ENCODE measurements at regions not wholly inside any gene's neighbourhood (a gene's known extent, or its start where the extent isn't known, plus 50 kb on each side); places are given as distances from the start of the nearest gene placed in this dataset.

GRCh38 chrX:45537936-45538335 lies 337.3 kb upstream of the DIPK2B start:
- Histone ChIP-seq H3K27ac (ENCODE audit: low read depth, low read length) (no peak overlapping the region), H3K27me3 (ENCODE audit: control insufficient read depth in 1 of 2, insufficient read depth in 2 of 2, low read length in 2 of 2) (no peaks in the 10 kb centered on the region), H3K9me3 (ENCODE audit: control insufficient read depth in 1 of 2, low read length in 2 of 2) (no peaks in the 10 kb centered on the region), H3K4me1 (ENCODE audit: control insufficient read depth in 1 of 2, insufficient read depth in 2 of 2, low read length in 2 of 2) (no peaks in the 10 kb centered on the region), H3K4me3 (ENCODE audit: low read depth in 1 of 2, low read length in 2 of 2) (no peak overlapping the region), H3K36me3 (ENCODE audit: control insufficient read depth in 1 of 2, insufficient read depth in 2 of 2, low read length in 2 of 2) (no peaks in the 10 kb centered on the region), H3K9ac (ENCODE audit: low read depth in 1 of 2, low read length in 2 of 2) (no peak overlapping the region)

DNA sequence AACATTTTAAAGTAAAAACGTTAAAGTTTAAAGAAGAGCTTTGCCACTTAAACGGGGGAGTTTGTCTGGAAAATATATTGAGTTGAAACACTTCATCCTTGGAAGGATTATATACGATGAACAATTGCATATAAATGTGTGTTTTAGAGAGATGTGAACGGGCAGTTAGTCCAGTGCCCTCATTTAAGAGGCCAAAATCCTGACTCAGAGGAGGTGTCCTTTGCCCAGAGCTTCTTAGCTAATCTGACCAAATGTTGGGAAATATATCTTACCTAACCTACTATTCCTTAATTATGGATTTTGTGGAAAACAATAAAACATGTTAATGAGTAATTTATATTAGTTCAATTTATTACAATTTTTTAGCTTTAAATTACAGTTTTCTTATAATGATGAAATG lies 327.2 kb upstream of the DIPK2B start:
- no peaks in the 10 kb centered on the region for H3K4me1 ChIP-seq (ENCODE audit: control insufficient read depth in 1 of 2, insufficient read depth in 2 of 2, low read length in 2 of 2)
- H3K27ac ChIP-seq (ENCODE audit: low read depth, low read length), result no peak overlapping the region
- no peak overlapping the region for H3K4me3 ChIP-seq (ENCODE audit: low read depth in 1 of 2, low read length in 2 of 2)
- H3K9ac ChIP-seq (ENCODE audit: low read depth in 1 of 2, low read length in 2 of 2), result no peak overlapping the region
- no peaks in the 10 kb centered on the region for H3K9me3 ChIP-seq (ENCODE audit: control insufficient read depth in 1 of 2, low read length in 2 of 2)
- no peaks in the 10 kb centered on the region for H3K27me3 ChIP-seq (ENCODE audit: control insufficient read depth in 1 of 2, insufficient read depth in 2 of 2, low read length in 2 of 2)
- no peaks in the 10 kb centered on the region for H3K36me3 ChIP-seq (ENCODE audit: control insufficient read depth in 1 of 2, insufficient read depth in 2 of 2, low read length in 2 of 2)

GRCh38 chrX:45524805-45525204 lies 324.1 kb upstream of the DIPK2B start:
- Histone ChIP-seq H3K27ac (ENCODE audit: low read depth, low read length) (no peak overlapping the region), H3K27me3 (ENCODE audit: control insufficient read depth in 1 of 2, insufficient read depth in 2 of 2, low read length in 2 of 2) (no peaks in the 10 kb centered on the region), H3K9ac (ENCODE audit: low read depth in 1 of 2, low read length in 2 of 2) (no peak overlapping the region), H3K4me3 (ENCODE audit: low read depth in 1 of 2, low read length in 2 of 2) (no peak overlapping the region), H3K9me3 (ENCODE audit: control insufficient read depth in 1 of 2, low read length in 2 of 2) (no peaks in the 10 kb centered on the region), H3K36me3 (ENCODE audit: control insufficient read depth in 1 of 2, insufficient read depth in 2 of 2, low read length in 2 of 2) (no peaks in the 10 kb centered on the region), H3K4me1 (ENCODE audit: control insufficient read depth in 1 of 2, insufficient read depth in 2 of 2, low read length in 2 of 2) (no peaks in the 10 kb centered on the region)

DNA sequence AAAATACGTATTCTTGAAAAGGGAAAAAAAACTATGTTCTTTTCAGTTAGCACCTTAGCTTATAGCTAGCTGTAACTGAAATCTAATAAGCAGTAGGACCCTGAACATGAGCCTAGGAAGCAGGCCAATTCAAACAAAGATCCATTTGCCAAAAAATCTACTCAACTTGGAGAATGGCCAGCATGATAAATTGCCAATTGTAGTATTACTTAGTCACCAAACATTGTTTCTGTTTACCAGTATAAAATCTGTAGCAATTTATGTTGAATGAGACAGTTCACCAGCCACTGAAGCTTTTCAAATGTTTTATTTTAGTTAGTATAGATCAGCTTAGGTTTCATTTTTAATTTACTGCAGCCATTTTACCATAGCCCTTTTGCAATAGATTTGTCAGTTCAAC lies 323.6 kb upstream of the DIPK2B start:
- Histone ChIP-seq H3K4me3 (ENCODE audit: low read depth in 1 of 2, low read length in 2 of 2) (no peak overlapping the region), H3K27me3 (ENCODE audit: control insufficient read depth in 1 of 2, insufficient read depth in 2 of 2, low read length in 2 of 2) (no peaks in the 10 kb centered on the region), H3K9me3 (ENCODE audit: control insufficient read depth in 1 of 2, low read length in 2 of 2) (no peaks in the 10 kb centered on the region), H3K4me1 (ENCODE audit: control insufficient read depth in 1 of 2, insufficient read depth in 2 of 2, low read length in 2 of 2) (no peaks in the 10 kb centered on the region), H3K27ac (ENCODE audit: low read depth, low read length) (no peak overlapping the region), H3K9ac (ENCODE audit: low read depth in 1 of 2, low read length in 2 of 2) (no peak overlapping the region), H3K36me3 (ENCODE audit: control insufficient read depth in 1 of 2, insufficient read depth in 2 of 2, low read length in 2 of 2) (no peaks in the 10 kb centered on the region)

DNA sequence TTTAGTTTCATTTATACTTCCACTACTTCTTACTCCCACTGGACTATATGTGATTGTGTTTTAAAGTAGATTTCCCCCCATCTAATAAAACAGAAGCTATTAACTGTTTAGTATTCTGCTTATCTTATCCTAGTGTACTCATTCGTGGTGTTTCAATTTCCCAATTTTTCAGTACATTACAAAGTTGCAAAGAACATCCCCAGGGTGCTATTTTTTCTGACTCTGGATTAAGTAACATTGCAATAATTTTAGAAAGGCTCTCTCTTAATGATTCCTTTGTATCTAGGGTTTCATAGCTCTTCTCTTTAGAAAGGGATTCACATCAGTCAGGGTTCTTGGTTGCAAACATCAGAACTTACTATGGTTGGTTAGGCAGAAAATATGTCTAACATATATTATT lies 317.9 kb upstream of the DIPK2B start:
- H3K9ac ChIP-seq (ENCODE audit: low read depth in 1 of 2, low read length in 2 of 2), result no peak overlapping the region
- no peak overlapping the region for H3K27ac ChIP-seq (ENCODE audit: low read depth, low read length)
- H3K4me1 ChIP-seq (ENCODE audit: control insufficient read depth in 1 of 2, insufficient read depth in 2 of 2, low read length in 2 of 2), result peaks cover 0 to 6% of the 10 kb centered on the region in 2 donors
- no peaks in the 10 kb centered on the region for H3K9me3 ChIP-seq (ENCODE audit: control insufficient read depth in 1 of 2, low read length in 2 of 2)
- H3K4me3 ChIP-seq (ENCODE audit: low read depth in 1 of 2, low read length in 2 of 2), result no peak overlapping the region
- no peaks in the 10 kb centered on the region for H3K36me3 ChIP-seq (ENCODE audit: control insufficient read depth in 1 of 2, insufficient read depth in 2 of 2, low read length in 2 of 2)
- no peaks in the 10 kb centered on the region for H3K27me3 ChIP-seq (ENCODE audit: control insufficient read depth in 1 of 2, insufficient read depth in 2 of 2, low read length in 2 of 2)

GRCh38 chrX:45517090-45517973 lies 316.7 kb upstream of the DIPK2B start:
- Histone ChIP-seq H3K36me3 (ENCODE audit: control insufficient read depth in 1 of 2, insufficient read depth in 2 of 2, low read length in 2 of 2) (no peaks in the 10 kb centered on the region), H3K27ac (ENCODE audit: low read depth, low read length) (no peak overlapping the region), H3K9me3 (ENCODE audit: control insufficient read depth in 1 of 2, low read length in 2 of 2) (no peaks in the 10 kb centered on the region), H3K4me1 (ENCODE audit: control insufficient read depth in 1 of 2, insufficient read depth in 2 of 2, low read length in 2 of 2) (peaks cover 0 to 6% of the 10 kb centered on the region in 2 donors), H3K27me3 (ENCODE audit: control insufficient read depth in 1 of 2, insufficient read depth in 2 of 2, low read length in 2 of 2) (no peaks in the 10 kb centered on the region), H3K4me3 (ENCODE audit: low read depth in 1 of 2, low read length in 2 of 2) (no peak overlapping the region), H3K9ac (ENCODE audit: low read depth in 1 of 2, low read length in 2 of 2) (no peak overlapping the region)

GRCh38 chrX:45515262-45516215 lies 314.9 kb upstream of the DIPK2B start:
- Histone ChIP-seq H3K27me3 (ENCODE audit: control insufficient read depth in 1 of 2, insufficient read depth in 2 of 2, low read length in 2 of 2) (no peaks in the 10 kb centered on the region), H3K36me3 (ENCODE audit: control insufficient read depth in 1 of 2, insufficient read depth in 2 of 2, low read length in 2 of 2) (no peaks in the 10 kb centered on the region), H3K9ac (ENCODE audit: low read depth in 1 of 2, low read length in 2 of 2) (no peak overlapping the region), H3K4me3 (ENCODE audit: low read depth in 1 of 2, low read length in 2 of 2) (no peak overlapping the region), H3K9me3 (ENCODE audit: control insufficient read depth in 1 of 2, low read length in 2 of 2) (no peaks in the 10 kb centered on the region), H3K4me1 (ENCODE audit: control insufficient read depth in 1 of 2, insufficient read depth in 2 of 2, low read length in 2 of 2) (peaks cover 0 to 6% of the 10 kb centered on the region in 2 donors), H3K27ac (ENCODE audit: low read depth, low read length) (no peak overlapping the region)

- H3K27ac ChIP-seq (ENCODE audit: low read depth, low read length), result no peak overlapping the region
Observed at GRCh38 chrX:45513042-45513441, 312.4 kb upstream of the DIPK2B start.

GRCh38 chrX:45508454-45508853 lies 307.8 kb upstream of the DIPK2B start:
- H3K9me3 ChIP-seq (ENCODE audit: control insufficient read depth in 1 of 2, low read length in 2 of 2), result no peaks in the 10 kb centered on the region
- H3K4me3 ChIP-seq (ENCODE audit: low read depth in 1 of 2, low read length in 2 of 2), result no peak overlapping the region
- peaks cover 0 to 14% of the 10 kb centered on the region in 2 donors for H3K4me1 ChIP-seq (ENCODE audit: control insufficient read depth in 1 of 2, insufficient read depth in 2 of 2, low read length in 2 of 2)
- H3K36me3 ChIP-seq (ENCODE audit: control insufficient read depth in 1 of 2, insufficient read depth in 2 of 2, low read length in 2 of 2), result no peaks in the 10 kb centered on the region
- no peak overlapping the region for H3K9ac ChIP-seq (ENCODE audit: low read depth in 1 of 2, low read length in 2 of 2)
- no peak overlapping the region for H3K27ac ChIP-seq (ENCODE audit: low read depth, low read length)
- no peaks in the 10 kb centered on the region for H3K27me3 ChIP-seq (ENCODE audit: control insufficient read depth in 1 of 2, insufficient read depth in 2 of 2, low read length in 2 of 2)

More at GRCh38 chrX:45513042-45513441, 312.4 kb upstream of the DIPK2B start:
- no peak overlapping the region for H3K4me3 ChIP-seq (ENCODE audit: low read depth in 1 of 2, low read length in 2 of 2)
- H3K36me3 ChIP-seq (ENCODE audit: control insufficient read depth in 1 of 2, insufficient read depth in 2 of 2, low read length in 2 of 2), result no peaks in the 10 kb centered on the region
- peaks cover 0 to 6% of the 10 kb centered on the region in 2 donors for H3K4me1 ChIP-seq (ENCODE audit: control insufficient read depth in 1 of 2, insufficient read depth in 2 of 2, low read length in 2 of 2)
- no peaks in the 10 kb centered on the region for H3K27me3 ChIP-seq (ENCODE audit: control insufficient read depth in 1 of 2, insufficient read depth in 2 of 2, low read length in 2 of 2)
- no peaks in the 10 kb centered on the region for H3K9me3 ChIP-seq (ENCODE audit: control insufficient read depth in 1 of 2, low read length in 2 of 2)
- H3K9ac ChIP-seq (ENCODE audit: low read depth in 1 of 2, low read length in 2 of 2), result no peak overlapping the region

DNA sequence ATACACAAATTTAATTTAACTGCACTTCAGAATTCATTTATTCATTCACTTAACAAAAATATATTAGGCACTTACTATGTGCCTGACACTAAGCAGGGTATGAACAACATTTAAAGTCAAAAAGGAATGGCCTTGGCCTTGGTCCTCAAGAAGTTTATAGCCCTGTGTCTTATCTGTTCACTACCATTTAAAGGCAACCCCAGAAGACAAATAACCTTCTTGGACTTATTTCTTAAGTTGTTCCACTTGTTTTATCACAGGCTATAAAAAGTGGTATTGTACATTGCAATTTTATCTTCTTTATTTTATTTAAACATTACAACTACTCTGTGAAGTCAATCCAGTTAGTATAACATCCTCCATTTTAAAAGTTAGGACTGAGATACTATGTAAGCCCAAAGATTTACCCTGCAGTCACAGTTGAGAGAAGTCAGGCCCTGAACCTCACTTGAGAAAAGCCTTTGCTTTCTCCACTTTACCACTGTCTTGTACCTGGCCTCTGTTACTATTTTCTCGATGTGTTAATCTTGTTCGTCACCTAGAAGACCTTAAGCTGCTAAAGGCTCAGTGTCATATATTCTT lies 305.6 kb upstream of the DIPK2B start:
- peaks cover 6 to 19% of the 10 kb centered on the region in 2 donors for H3K4me1 ChIP-seq (ENCODE audit: control insufficient read depth in 1 of 2, insufficient read depth in 2 of 2, low read length in 2 of 2)
- H3K9ac ChIP-seq (ENCODE audit: low read depth in 1 of 2, low read length in 2 of 2), result no peak overlapping the region
- no peaks in the 10 kb centered on the region for H3K36me3 ChIP-seq (ENCODE audit: control insufficient read depth in 1 of 2, insufficient read depth in 2 of 2, low read length in 2 of 2)
- H3K4me3 ChIP-seq (ENCODE audit: low read depth in 1 of 2, low read length in 2 of 2), result no peak overlapping the region
- peak overlapping the region; percentile 70 for H3K27ac ChIP-seq (ENCODE audit: low read depth, low read length)
- H3K27me3 ChIP-seq (ENCODE audit: control insufficient read depth in 1 of 2, insufficient read depth in 2 of 2, low read length in 2 of 2), result no peaks in the 10 kb centered on the region
- H3K9me3 ChIP-seq (ENCODE audit: control insufficient read depth in 1 of 2, low read length in 2 of 2), result no peaks in the 10 kb centered on the region
